ENCODE measurements at regions not wholly inside any gene's neighbourhood (a gene's known extent, or its start where the extent isn't known, plus 50 kb on each side); places are given as distances from the start of the nearest gene placed in this dataset.
"Not testable (repeated sequence)": the region's sequence is repeated elsewhere in the genome, so short reads cannot be mapped to it uniquely, and the experiment has no call there.

GRCh38 chrX:123013141-123013540, 170.9 kb upstream of the GRIA3 start:
- DNase-seq, result no peak

GRCh38 chrX:123036401-123036800, 147.7 kb upstream of the GRIA3 start:
- no peak for DNase-seq

- DNase-seq, result no peak
Measured at GRCh38 chrX:123049071-123049625, 134.9 kb upstream of the GRIA3 start.

- no peak for DNase-seq
Measured at GRCh38 chrX:123060986-123061385, 123.1 kb upstream of the GRIA3 start.

GRCh38 chrX:123064053-123064452, 120.0 kb upstream of the GRIA3 start:
- no peak for DNase-seq

- DNase-seq, result no peak
Measured at GRCh38 chrX:123072686-123073385, 111.2 kb upstream of the GRIA3 start.

GRCh38 chrX:123075947-123076561, 108.0 kb upstream of the GRIA3 start:
- DNase-seq, result no peak

- peak; percentile 1 for DNase-seq
Measured at GRCh38 chrX:123077631-123078030, 106.4 kb upstream of the GRIA3 start.

GRCh38 chrX:123080065-123080464, 104.0 kb upstream of the GRIA3 start:
- no peak for DNase-seq

- no peak for DNase-seq
Measured at GRCh38 chrX:123081776-123082175, 102.3 kb upstream of the GRIA3 start.

- no peak for DNase-seq
Measured at GRCh38 chrX:123083924-123084323, 100.2 kb upstream of the GRIA3 start.

- no peak for DNase-seq
Measured at GRCh38 chrX:123084797-123085196, 99.3 kb upstream of the GRIA3 start.

GRCh38 chrX:123085311-123085940, 98.7 kb upstream of the GRIA3 start:
- no peak for DNase-seq

- DNase-seq, result no peak
Measured at GRCh38 chrX:123086768-123087167, 97.3 kb upstream of the GRIA3 start.

GRCh38 chrX:123087326-123087725, 96.8 kb upstream of the GRIA3 start:
- no peak for DNase-seq

GRCh38 chrX:123088331-123088730, 95.7 kb upstream of the GRIA3 start:
- DNase-seq, result no peak

- no peak for DNase-seq
Measured at GRCh38 chrX:123088930-123089329, 95.1 kb upstream of the GRIA3 start.

GRCh38 chrX:123093792-123094191, 90.3 kb upstream of the GRIA3 start:
- no peak for DNase-seq

GRCh38 chrX:123108513-123109427, 75.3 kb upstream of the GRIA3 start:
- no peak for DNase-seq

GRCh38 chrX:123121241-123121640, 62.8 kb upstream of the GRIA3 start:
- no peak for DNase-seq

- DNase-seq, result not testable (repeated sequence)
Measured at GRCh38 chrX:123129805-123130204, 54.3 kb upstream of the GRIA3 start.
